HG03066 (cell line): ENCODE measurements at regions not wholly inside any gene's neighbourhood (a gene's known extent, or its start where the extent isn't known, plus 50 kb on each side); places are given as distances from the start of the nearest gene placed in this dataset.
"Not testable (repeated sequence)": the region's sequence is repeated elsewhere in the genome, so short reads cannot be mapped to it uniquely, and the experiment has no call there.

Source experiments
- ATAC-seq: cut with Tn5 transposase; IDR thresholded peaks from one replicate; pipeline ENCODE4 v1.9.1; 2021; ENCODE audit warnings: low read depth; ENCODE audit not compliant: unreplicated experiment

DNA sequence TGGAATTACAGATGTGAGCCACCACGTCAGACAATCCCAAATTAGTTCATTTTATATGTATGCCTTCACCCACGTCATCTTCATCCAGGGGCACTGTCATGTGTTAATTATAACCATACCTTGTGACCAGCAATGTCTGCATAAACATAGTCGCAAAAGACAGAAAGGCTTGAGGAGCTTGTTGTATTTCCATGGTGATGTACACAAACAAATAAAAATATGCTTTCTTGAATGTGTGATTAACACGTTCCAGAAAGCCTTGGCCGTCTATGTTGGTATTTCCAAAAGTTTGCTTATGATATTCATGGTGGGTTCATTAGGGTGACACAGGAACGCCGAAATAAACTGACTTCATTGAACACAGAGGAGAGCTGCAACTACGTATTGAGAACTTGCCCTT is 524.7 kb upstream of the ZNF717 start:
- ATAC-seq: no peak

- ATAC-seq: no peak
These were observed 525.3 kb upstream of the ZNF717 start for GRCh38 chr3:76310667-76311066.

- no peak for ATAC-seq
These were observed 526.6 kb upstream of the ZNF717 start for GRCh38 chr3:76311941-76312340.

DNA sequence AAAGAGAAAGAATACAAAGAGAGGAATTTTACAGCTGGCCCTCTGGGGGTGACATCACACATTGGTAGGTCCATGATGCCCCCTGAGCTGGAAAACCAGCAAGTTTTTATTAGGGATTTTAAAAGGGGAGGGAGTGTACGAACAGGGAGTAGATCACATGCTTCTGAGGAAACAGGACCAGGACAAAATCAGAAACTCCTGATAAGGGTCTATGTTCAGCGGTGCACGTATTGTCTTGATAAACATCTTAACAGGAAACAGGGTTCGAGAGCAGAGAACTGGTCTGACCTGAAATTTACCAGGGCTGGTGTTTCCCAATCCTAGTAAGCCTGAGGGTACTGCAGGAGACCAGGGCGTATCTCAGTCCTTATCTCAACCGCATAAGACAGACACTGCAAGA is 530.6 kb upstream of the ZNF717 start:
- not testable (repeated sequence) for ATAC-seq

- no peak for ATAC-seq
These were observed 536.3 kb upstream of the ZNF717 start for GRCh38 chr3:76321614-76322013.

DNA sequence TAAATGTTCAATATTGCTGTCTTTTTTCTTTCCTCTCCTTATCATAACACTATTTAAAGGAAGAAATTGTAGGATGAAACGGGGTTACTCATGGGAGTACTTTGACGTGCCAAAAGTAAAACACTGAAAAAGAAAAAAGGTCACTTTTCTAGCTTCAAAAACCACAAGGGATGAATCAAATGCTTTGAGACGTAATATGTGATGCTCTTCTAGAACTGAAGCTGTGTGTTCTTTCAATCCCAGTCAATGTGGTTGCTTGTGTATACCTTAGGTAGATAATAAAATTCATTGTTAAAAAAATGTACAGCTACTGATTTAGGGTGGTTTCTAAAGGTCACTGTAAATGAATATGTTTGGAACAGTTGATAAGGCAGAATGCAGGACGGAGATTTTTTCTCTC is 538.8 kb upstream of the ZNF717 start:
- no peak for ATAC-seq

DNA sequence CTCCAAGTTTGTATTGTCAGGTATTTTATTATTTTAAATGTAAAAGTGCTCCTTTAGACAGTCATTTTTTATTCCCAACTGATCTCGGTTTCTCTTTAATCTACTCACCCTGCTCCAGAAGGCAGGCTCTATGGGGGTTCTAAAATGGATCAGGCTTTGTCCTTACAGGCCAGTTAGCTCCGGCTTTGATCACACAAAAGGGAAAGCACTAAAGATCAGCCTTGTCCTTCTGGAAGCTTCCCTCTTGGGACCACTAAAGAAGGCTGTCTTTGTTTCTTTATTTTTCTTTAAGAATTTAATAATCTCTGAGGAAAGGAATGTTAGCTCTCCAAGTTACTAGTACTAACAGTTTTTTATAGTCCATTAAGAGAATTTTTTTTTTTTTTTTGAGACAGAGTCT is 560.5 kb upstream of the ZNF717 start:
- no peak for ATAC-seq

GRCh38 chr3:76346690-76347089 is 561.3 kb upstream of the ZNF717 start:
- no peak for ATAC-seq

- no peak for ATAC-seq
These were observed 564.5 kb upstream of the ZNF717 start for GRCh38 chr3:76349715-76350480.

GRCh38 chr3:76352051-76352450 is 566.7 kb upstream of the ZNF717 start:
- no peak for ATAC-seq

DNA sequence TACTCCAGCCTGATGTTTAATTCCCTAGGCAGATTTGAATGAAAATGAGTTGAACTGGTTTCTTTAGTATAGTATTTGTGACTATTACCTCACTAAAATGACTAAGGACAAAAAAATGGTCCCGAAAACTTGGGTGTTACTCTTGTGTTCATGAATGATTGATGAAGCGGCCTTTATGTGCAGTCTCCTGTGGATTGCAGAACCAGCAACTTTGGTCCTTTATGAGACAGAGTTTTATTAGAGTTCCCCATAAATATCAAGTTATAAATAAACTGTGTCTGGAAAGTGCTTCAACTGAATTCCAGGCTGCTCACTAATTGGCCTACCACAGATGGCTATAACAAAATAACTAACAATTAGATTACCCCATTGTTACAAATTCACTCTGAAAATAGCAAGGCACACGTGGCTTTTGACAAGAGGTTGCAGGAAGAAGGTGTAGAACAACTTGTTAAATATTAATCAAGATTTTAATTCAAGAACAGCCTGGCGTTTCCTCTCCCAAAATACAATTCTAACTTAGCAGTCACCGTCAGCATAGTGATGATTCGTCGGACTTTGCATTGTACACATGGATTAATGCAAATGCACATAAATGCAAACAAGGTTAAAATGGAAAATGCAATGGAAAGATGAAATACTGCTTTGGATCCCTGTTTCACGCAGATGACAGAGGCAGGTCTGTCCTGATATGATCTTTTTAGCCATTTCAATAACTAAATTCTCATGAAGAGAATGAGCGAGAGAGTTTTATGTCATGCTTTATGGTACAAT is 567.3 kb upstream of the ZNF717 start:
- no peak for ATAC-seq

DNA sequence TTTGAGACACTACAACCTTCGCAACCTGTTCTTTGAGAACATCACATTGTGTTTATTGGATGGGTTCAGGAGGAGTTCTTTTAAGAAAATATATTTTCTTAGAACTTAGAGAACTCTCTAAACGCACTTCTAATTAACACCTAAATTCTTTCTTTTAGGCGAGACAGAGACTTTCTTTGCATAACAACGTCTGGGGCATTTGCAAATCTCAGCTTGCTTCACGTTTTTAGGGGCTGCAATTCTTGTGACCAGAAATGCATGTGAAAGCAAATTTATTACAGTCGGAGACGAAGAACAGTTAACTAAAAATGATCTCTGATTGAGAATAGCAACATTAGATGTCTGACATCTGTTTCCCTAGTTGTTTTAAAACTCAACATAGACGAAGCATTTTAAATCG is 568.3 kb upstream of the ZNF717 start:
- ATAC-seq: no peak

- no peak for ATAC-seq
These were observed 575.7 kb upstream of the ZNF717 start for GRCh38 chr3:76361010-76361409.

GRCh38 chr3:76362643-76363042 is 577.3 kb upstream of the ZNF717 start:
- ATAC-seq: no peak

DNA sequence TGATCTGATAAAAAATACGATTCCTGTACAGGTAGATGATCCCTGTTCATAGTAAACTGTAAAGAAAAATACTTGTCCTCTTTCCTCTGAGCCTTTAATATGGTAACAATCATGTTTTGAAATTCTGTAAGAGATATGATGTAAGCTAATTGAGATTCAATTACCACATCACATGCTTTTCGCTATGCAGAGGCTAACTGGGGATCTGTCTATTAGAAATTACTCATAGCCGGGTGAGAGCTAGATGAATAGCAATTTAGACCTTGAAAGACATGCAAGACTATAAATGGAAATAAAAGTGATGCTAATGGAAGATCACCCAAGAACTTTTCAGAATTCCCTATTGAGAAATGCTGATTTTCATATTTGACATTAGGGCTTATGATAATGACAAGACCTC is 579.9 kb upstream of the ZNF717 start:
- ATAC-seq: no peak

GRCh38 chr3:76367281-76367680 is 581.9 kb upstream of the ZNF717 start:
- no peak for ATAC-seq

GRCh38 chr3:76369170-76369569 is 583.8 kb upstream of the ZNF717 start:
- ATAC-seq: no peak

- ATAC-seq: no peak
These were observed 585.6 kb upstream of the ZNF717 start for GRCh38 chr3:76370749-76371520.

DNA sequence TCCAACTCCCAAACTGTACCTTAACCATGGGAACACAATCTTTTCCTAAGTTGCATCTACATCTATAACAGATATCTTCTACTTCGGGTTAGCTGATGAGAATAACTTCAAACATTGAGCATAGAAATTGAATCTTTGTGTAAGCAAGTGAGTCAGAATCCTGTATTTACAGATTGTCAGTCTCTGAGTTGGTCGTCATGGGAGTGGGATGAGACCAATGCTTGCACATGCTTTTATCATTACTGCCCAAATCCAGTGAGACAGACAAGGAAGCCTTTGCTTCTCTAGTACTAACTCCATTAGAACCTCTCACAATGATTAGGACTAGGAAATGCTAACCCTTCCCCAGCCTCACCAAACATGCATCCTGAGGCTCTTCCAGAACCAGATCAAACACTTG is 587.1 kb upstream of the ZNF717 start:
- ATAC-seq: no peak

- ATAC-seq: no peak
These were observed 591.7 kb upstream of the ZNF717 start for GRCh38 chr3:76377074-76377473.

DNA sequence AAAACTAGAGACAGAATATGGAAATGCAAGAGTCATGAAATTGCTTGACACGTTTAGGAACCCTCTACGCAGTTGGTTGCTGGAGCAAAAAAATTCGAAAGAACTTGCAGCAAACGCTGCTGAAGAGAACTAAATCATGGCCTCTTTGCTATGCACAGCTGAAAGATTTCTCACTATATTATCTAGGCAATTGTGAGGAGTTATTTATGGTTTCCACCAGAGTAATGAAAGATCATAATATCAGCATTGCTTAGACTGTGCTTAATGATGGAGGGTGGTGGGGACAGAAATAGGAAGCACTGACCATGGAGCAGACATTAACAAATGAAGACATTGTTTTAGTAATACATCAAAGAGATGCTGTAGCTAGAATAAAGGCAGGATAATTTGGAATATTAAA is 593.4 kb upstream of the ZNF717 start:
- no peak for ATAC-seq
